HFFc6 (cell line): ENCODE measurements at regions not wholly inside any gene's neighbourhood (a gene's known extent, or its start where the extent isn't known, plus 50 kb on each side); places are given as distances from the start of the nearest gene placed in this dataset.
A peak's percentile ranks its signal among the peaks of the same experiment; 100 is the strongest.

Experiments
- DNase-seq: peaks from one replicate; pipeline ENCODE4 v3.0.0-alpha.2; 2018
- H3K27ac Mint-ChIP-seq: 2 replicates; pipeline ENCODE4 v1.8.0; 2020; ENCODE audit warnings: mild to moderate bottlenecking, mixed read lengths
- H3K27me3 Mint-ChIP-seq: 2 replicates; pipeline ENCODE4 v1.8.0; 2021; ENCODE audit warnings: mild to moderate bottlenecking, moderate library complexity, mixed read lengths; ENCODE audit not compliant: insufficient read depth
- H3K36me3 Mint-ChIP-seq: 2 replicates; pipeline ENCODE4 v1.8.0; 2021; ENCODE audit warnings: low read depth, mixed read lengths
- H3K4me1 Mint-ChIP-seq: 2 replicates; pipeline ENCODE4 v1.8.0; 2020; ENCODE audit warnings: low read depth, mixed read lengths
- H3K4me3 Mint-ChIP-seq: 2 replicates; pipeline ENCODE4 v1.8.0; 2020; ENCODE audit warnings: mild to moderate bottlenecking, moderate library complexity, mixed read lengths
- H3K9me3 Mint-ChIP-seq: 2 replicates; pipeline ENCODE4 v1.8.0; 2020; ENCODE audit warnings: mild to moderate bottlenecking, mixed read lengths
- CTCF ChIP-seq: fragments of 200-600 bp; sonication (generic); IDR thresholded peaks from 2 replicates; pipeline ENCODE4 v1.5.0; 2021; ENCODE audit warnings: antibody characterized with exemption, mild to moderate bottlenecking

DNA sequence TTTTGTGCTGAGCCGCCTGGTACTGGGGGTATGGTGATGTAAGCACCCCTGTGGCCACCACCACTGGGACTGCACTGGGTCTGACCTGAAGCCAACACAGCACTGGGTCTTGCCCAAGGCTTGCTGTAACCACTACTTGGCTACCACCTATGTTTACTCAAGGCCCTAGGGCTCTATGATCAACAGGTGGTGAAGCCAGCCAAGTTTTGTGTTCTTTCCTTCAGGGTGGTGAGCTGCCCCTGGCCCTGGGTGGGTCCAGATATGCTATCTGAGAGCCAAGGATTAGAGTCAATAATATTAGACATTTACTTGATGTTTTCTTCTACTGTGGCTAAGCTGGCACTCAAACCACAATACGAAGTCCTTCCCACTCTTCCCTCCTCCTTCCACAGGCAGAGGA is 55.1 kb upstream of the PAGE4 start:
- no peak for DNase-seq
- H3K27me3 Mint-ChIP-seq = peaks cover 1% of the 10 kb centered on the region; the same call in 1 of the 2 replicates
- no peaks in the 10 kb centered on the region for H3K9me3 Mint-ChIP-seq
- no peaks in the 10 kb centered on the region for H3K36me3 Mint-ChIP-seq
- H3K4me3 Mint-ChIP-seq = no peak overlapping the region
- TF ChIP-seq CTCF = no peak
- H3K27ac Mint-ChIP-seq = no peak overlapping the region
- H3K4me1 Mint-ChIP-seq = no peaks in the 10 kb centered on the region

DNA sequence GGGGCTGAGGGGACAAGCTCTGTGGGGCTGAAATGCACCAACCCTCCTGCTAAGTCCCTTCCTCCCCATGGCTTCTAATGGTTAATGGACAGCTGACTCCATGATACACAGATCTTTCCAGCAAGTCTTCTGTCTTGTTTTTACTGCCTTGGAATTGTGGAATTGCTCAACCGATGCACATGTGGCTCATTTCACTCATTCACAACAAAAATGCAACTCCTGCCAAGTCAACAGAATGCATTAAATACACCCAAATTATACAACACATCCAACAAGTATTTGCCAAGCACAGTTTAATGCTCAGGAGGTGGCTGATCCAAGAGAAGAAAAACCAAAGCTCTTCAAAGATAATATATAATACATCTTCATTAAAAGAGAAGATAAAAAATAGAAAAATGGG is 61.9 kb upstream of the PAGE4 start:
- Mint-ChIP-seq H3K4me1 (no peaks in the 10 kb centered on the region), H3K27ac (no peak overlapping the region), H3K9me3 (no peaks in the 10 kb centered on the region), H3K27me3 (peaks cover under 1% of the 10 kb centered on the region; the same call in 1 of the 2 replicates), H3K36me3 (no peaks in the 10 kb centered on the region), H3K4me3 (no peak overlapping the region)
- DNase-seq = no peak
- TF ChIP-seq CTCF = no peak

GRCh38 chrX:49762175-49762720 is 66.5 kb upstream of the PAGE1 start:
- H3K4me1 Mint-ChIP-seq = no peaks in the 10 kb centered on the region
- H3K36me3 Mint-ChIP-seq = no peaks in the 10 kb centered on the region
- no peak overlapping the region for H3K4me3 Mint-ChIP-seq
- no peak for TF ChIP-seq CTCF
- H3K27me3 Mint-ChIP-seq = peaks cover 4% of the 10 kb centered on the region
- no peak overlapping the region for H3K27ac Mint-ChIP-seq
- no peaks in the 10 kb centered on the region for H3K9me3 Mint-ChIP-seq
- no peak for DNase-seq

DNA sequence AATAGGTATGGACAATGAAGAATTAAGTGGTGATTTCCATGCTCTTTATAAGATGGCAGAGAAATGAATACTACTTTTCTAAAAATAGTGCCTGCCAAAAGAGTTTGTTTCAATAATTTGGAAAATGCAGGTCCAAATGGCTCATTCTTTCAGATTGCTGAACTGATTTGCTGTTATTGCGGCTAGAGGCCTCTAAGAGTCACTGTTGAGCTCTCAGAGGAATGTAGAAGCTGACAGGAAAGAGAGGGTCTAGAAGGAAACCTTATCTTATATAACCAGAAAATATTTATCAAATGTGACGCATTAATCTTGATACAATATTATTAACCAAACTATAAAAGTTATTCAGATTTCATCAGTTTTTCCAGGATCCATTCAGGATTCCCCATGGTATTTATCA is 65.7 kb upstream of the PAGE1 start:
- Mint-ChIP-seq H3K27me3 (peaks cover 5% of the 10 kb centered on the region), H3K4me3 (no peak overlapping the region), H3K4me1 (no peaks in the 10 kb centered on the region), H3K36me3 (no peaks in the 10 kb centered on the region), H3K27ac (no peak overlapping the region), H3K9me3 (no peaks in the 10 kb centered on the region)
- DNase-seq = no peak
- TF ChIP-seq CTCF = peak; percentile 38

GRCh38 chrX:49760290-49760890 is 64.6 kb upstream of the PAGE1 start:
- Mint-ChIP-seq H3K4me3 (no peak overlapping the region), H3K4me1 (no peaks in the 10 kb centered on the region), H3K27ac (no peak overlapping the region), H3K9me3 (no peaks in the 10 kb centered on the region), H3K36me3 (no peaks in the 10 kb centered on the region), H3K27me3 (peaks cover 7% of the 10 kb centered on the region)
- no peak for TF ChIP-seq CTCF
- no peak for DNase-seq
